PC-9 (cell line): ENCODE measurements at regions not wholly inside any gene's neighbourhood (a gene's known extent, or its start where the extent isn't known, plus 50 kb on each side); places are given as distances from the start of the nearest gene placed in this dataset.

Source experiments
- BruUV-seq: library from RNA; stranded (reverse); fragments of 400-500 nt; replicated peaks from 2 replicates; lab custom pipeline; 2021; lab: Mats Ljungman, UMichigan
- CTCF ChIA-PET: fragments of 300-600 bp; sonication (Branson Sonifier 250); formaldehyde crosslinking; loops from one replicate; lab custom pipeline; 2022; ENCODE audit warnings: antibody characterized with exemption; lab: Charles Lee
- POLR2A ChIA-PET: fragments of 300-600 bp; sonication (Branson Sonifier 250); formaldehyde crosslinking; loops from one replicate; lab custom pipeline; 2022; ENCODE audit warnings: antibody characterized with exemption; ENCODE audit not compliant: unreplicated experiment; lab: Charles Lee
- DNase-seq, 2 experiments: peaks; one replicate each; pipeline versions ENCODE4 v3.0.0 to v3.0.0-alpha.2; 2015 to 2022; ENCODE audit warnings: mixed read lengths in 1 of 2
- H2AFZ ChIP-seq: fragments of 200-600 bp; sonication (generic); 2 replicates; pipeline ENCODE4 v1.8.1; 2017; ENCODE audit warnings: antibody characterized with exemption
- H3F3A ChIP-seq: fragments of 200-600 bp; sonication (generic); 2 replicates; pipeline ENCODE4 v1.8.1; 2017; ENCODE audit warnings: antibody characterized with exemption, mild to moderate bottlenecking, low read depth; ENCODE audit not compliant: insufficient read depth
- H3K27ac ChIP-seq: fragments of 200-600 bp; sonication (generic); 2 replicates; pipeline ENCODE4 v1.6.1; 2016; ENCODE audit warnings: mixed run types
- H3K27me3 ChIP-seq: fragments of 200-600 bp; sonication (generic); 2 replicates; pipeline ENCODE4 v1.6.1; 2016; ENCODE audit warnings: low read depth, mixed run types; ENCODE audit not compliant: insufficient read depth
- H3K36me3 ChIP-seq: fragments of 200-600 bp; sonication (generic); 2 replicates; pipeline ENCODE4 v1.6.1; 2016; ENCODE audit warnings: low read depth, mixed run types
- H3K4me1 ChIP-seq: fragments of 200-600 bp; sonication (generic); replicated peaks from 2 replicates; pipeline ENCODE4 v1.6.1; 2016; ENCODE audit warnings: mixed run types; ENCODE audit not compliant: insufficient read depth
- H3K4me2 ChIP-seq: fragments of 200-600 bp; sonication (generic); 2 replicates; pipeline ENCODE4 v1.6.1; 2017; ENCODE audit warnings: mixed run types
- H3K4me3 ChIP-seq: fragments of 200-600 bp; sonication (generic); 2 replicates; pipeline ENCODE4 v1.6.1; 2016; ENCODE audit warnings: mixed run types
- H3K79me2 ChIP-seq: fragments of 200-600 bp; sonication (generic); 2 replicates; pipeline ENCODE4 v1.6.1; 2017; ENCODE audit warnings: low read depth, mixed run types
- H3K9me2 ChIP-seq: fragments of 200-600 bp; sonication (generic); 2 replicates; pipeline ENCODE4 v1.8.1; 2017; ENCODE audit warnings: mild to moderate bottlenecking; ENCODE audit not compliant: insufficient read depth
- H3K9me3 ChIP-seq: fragments of 200-600 bp; sonication (generic); 2 replicates; pipeline ENCODE4 v1.8.1; 2016; ENCODE audit warnings: low read depth; ENCODE audit not compliant: insufficient read depth
- H4K20me1 ChIP-seq: fragments of 200-600 bp; sonication (generic); 2 replicates; pipeline ENCODE4 v1.8.1; 2017; ENCODE audit not compliant: insufficient read depth
- EZH2 ChIP-seq: fragments of 200-600 bp; sonication (generic); IDR thresholded peaks from 2 replicates; pipeline ENCODE4 v1.8.0; 2017; ENCODE audit warnings: antibody characterized with exemption, low read depth
- intact Hi-C: fragments of 100-400 bp; cut with micrococcal nuclease; formaldehyde crosslinking; loops from one replicate; pipeline ENCODE4 v1.10.0; 2022; ENCODE audit not compliant: unreplicated experiment
- TF ChIP-seq, protein P1 (sequence below): fragments of 200-600 bp; sonication (generic); conservative IDR thresholded peaks from 2 replicates; pipeline ENCODE4 v1.6.1; 2017; ENCODE audit warnings: mixed run types, antibody characterized with exemption, mild to moderate bottlenecking, moderate library complexity

DNA sequence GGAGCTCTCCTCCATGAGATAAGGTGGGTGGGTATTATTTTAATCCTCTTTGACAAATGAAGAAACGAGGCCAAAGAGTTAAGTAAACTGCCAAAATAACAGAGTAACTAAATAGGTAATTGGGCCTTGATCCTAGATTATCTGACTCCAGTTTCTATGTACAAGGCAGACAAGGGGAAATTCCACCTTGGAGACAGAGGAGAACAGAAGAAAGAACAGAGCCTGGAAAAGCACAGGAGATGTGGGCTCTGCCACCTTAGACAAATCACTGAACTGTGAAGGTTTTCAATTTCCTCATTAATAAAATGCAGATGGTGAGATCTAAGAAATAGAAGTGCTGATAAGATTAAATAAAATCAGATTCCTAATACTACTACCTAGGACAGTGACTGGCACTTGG, 310.2 kb upstream of the TLE3 start:
- CTCF ChIA-PET, result no interaction called here
- TF ChIP-seq, protein P1, sequence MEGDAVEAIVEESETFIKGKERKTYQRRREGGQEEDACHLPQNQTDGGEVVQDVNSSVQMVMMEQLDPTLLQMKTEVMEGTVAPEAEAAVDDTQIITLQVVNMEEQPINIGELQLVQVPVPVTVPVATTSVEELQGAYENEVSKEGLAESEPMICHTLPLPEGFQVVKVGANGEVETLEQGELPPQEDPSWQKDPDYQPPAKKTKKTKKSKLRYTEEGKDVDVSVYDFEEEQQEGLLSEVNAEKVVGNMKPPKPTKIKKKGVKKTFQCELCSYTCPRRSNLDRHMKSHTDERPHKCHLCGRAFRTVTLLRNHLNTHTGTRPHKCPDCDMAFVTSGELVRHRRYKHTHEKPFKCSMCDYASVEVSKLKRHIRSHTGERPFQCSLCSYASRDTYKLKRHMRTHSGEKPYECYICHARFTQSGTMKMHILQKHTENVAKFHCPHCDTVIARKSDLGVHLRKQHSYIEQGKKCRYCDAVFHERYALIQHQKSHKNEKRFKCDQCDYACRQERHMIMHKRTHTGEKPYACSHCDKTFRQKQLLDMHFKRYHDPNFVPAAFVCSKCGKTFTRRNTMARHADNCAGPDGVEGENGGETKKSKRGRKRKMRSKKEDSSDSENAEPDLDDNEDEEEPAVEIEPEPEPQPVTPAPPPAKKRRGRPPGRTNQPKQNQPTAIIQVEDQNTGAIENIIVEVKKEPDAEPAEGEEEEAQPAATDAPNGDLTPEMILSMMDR, result no peak
- no peak for TF ChIP-seq EZH2
- no peaks in the 10 kb centered on the region for H4K20me1 ChIP-seq
- H3F3A ChIP-seq, result no peaks in the 10 kb centered on the region
- H3K4me3 ChIP-seq, result no peak overlapping the region
- H3K27ac ChIP-seq, result no peak overlapping the region
- peaks cover 14% of the 10 kb centered on the region for H3K4me1 ChIP-seq
- H3K4me2 ChIP-seq, result no peak overlapping the region
- no peak for DNase-seq
- no TSS peak for BruUV-seq
- no peaks in the 10 kb centered on the region for H3K79me2 ChIP-seq
- H3K9me3 ChIP-seq, result no peaks in the 10 kb centered on the region; the same call in 1 of the 2 replicates
- no peaks in the 10 kb centered on the region for H3K36me3 ChIP-seq
- no peaks in the 10 kb centered on the region for H3K9me2 ChIP-seq
- H2AFZ ChIP-seq, result no peak overlapping the region
- POLR2A ChIA-PET, result no interaction called here
- no peaks in the 10 kb centered on the region for H3K27me3 ChIP-seq
- intact Hi-C loops, result no loop called here

DNA sequence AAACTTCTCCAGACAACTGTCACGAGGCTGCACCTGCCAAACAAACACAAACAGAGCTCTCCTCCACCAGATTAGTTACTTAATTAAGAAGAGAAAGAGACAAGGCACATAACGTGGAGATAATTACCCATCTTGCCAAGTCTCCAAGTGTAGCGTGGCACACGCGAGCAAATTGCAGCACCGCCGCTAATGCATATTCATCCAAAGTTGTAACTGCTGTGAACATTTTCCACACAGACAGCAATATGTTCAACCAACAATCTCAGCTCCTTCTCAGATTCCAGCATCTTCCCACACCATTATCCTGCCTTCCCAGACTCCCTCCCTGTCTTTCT, 309.6 kb upstream of the TLE3 start:
- Histone ChIP-seq H3K36me3 (no peaks in the 10 kb centered on the region), H3K4me3 (no peak overlapping the region), H4K20me1 (no peaks in the 10 kb centered on the region), H3K9me3 (no peaks in the 10 kb centered on the region; the same call in 1 of the 2 replicates), H3K79me2 (no peaks in the 10 kb centered on the region), H3K9me2 (no peaks in the 10 kb centered on the region), H2AFZ (no peak overlapping the region), H3K27me3 (no peaks in the 10 kb centered on the region), H3F3A (no peaks in the 10 kb centered on the region), H3K27ac (no peak overlapping the region), H3K4me1 (peaks cover 14% of the 10 kb centered on the region), H3K4me2 (no peak overlapping the region)
- TF ChIP-seq EZH2, result no peak
- TF ChIP-seq, protein P1, result no peak
- POLR2A ChIA-PET, result no interaction called here
- no TSS peak for BruUV-seq
- CTCF ChIA-PET, result no interaction called here
- intact Hi-C loops, result no loop called here
- DNase-seq, result no peak

DNA sequence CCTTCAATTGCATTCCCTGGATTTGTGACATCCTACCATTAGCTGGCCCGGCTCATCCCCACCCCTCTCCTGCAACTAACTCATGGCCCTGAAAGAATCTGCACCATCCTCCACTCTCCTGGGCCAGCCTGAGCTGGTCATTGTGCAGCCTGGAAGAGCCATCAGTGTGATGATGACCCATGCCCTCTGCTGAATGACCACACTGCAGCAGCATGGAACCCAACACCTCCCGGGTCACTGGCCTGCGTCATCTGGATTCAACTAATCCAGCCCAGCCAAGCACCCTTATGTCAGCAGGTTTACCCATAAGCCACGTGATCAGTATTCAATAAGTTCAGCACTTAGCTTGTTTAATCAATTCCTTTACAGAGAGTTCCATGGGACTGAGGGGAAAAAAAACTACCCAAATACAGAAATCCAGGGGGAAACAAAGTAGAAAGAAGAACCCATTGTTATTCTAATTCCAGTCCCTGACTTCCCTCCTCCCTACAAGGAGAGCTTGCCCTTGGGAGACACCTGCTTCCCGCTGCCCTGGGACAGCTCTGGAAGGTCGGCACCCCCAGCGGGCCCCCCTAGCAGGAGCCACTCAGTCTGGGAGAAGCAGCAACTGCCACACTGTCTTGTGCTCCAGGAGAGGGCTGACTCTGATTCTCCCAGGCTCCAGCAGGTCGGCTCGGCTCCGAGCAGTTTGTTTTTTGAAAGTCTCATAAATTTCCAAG, 309.1 kb upstream of the TLE3 start:
- TF ChIP-seq, protein P1, result no peak
- TF ChIP-seq EZH2, result no peak
- intact Hi-C loops, result no loop called here
- Histone ChIP-seq H3K9me3 (no peaks in the 10 kb centered on the region; the same call in 1 of the 2 replicates), H3F3A (no peaks in the 10 kb centered on the region), H3K79me2 (no peaks in the 10 kb centered on the region), H4K20me1 (no peaks in the 10 kb centered on the region), H3K4me1 (peaks cover 14% of the 10 kb centered on the region), H3K9me2 (no peaks in the 10 kb centered on the region), H2AFZ (no peak overlapping the region), H3K4me3 (no peak overlapping the region), H3K36me3 (no peaks in the 10 kb centered on the region), H3K27me3 (no peaks in the 10 kb centered on the region), H3K27ac (no peak overlapping the region), H3K4me2 (no peak overlapping the region)
- CTCF ChIA-PET, result no interaction called here
- no TSS peak for BruUV-seq
- POLR2A ChIA-PET, result no interaction called here
- no peak for DNase-seq
